Trophoblast cell (in vitro differentiated cells and primary cell): ENCODE measurements at regions not wholly inside any gene's neighbourhood (a gene's known extent, or its start where the extent isn't known, plus 50 kb on each side); places are given as distances from the start of the nearest gene placed in this dataset.

Source experiments
- DNase-seq, 2 donors: peaks; one replicate each; pipeline ENCODE4 v3.0.0-alpha.2; 2016
- H2AFZ ChIP-seq: 2 replicates; pipeline ENCODE4 v1.6.1; 2013; ENCODE audit warnings: low read length, moderate library complexity, mild to moderate bottlenecking; ENCODE audit not compliant: insufficient read depth, poor library complexity
- H2AK5ac ChIP-seq: 2 replicates; pipeline ENCODE4 v1.6.1; 2013; ENCODE audit warnings: mild to moderate bottlenecking, low read length
- H2BK120ac ChIP-seq: 2 replicates; pipeline ENCODE4 v1.6.1; 2013; ENCODE audit warnings: low read length, mild to moderate bottlenecking, moderate library complexity; ENCODE audit not compliant: insufficient read depth, poor library complexity
- H2BK12ac ChIP-seq: 2 replicates; pipeline ENCODE4 v1.6.1; 2013; ENCODE audit warnings: mild to moderate bottlenecking, low read length, moderate library complexity
- H2BK5ac ChIP-seq: 2 replicates; pipeline ENCODE4 v1.6.1; 2013; ENCODE audit warnings: low read length, low read depth, moderate library complexity, mild to moderate bottlenecking; ENCODE audit not compliant: poor library complexity
- H3K14ac ChIP-seq: 2 replicates; pipeline ENCODE4 v1.6.1; 2013; ENCODE audit warnings: mild to moderate bottlenecking, low read length
- H3K18ac ChIP-seq: 2 replicates; pipeline ENCODE4 v1.6.1; 2013; ENCODE audit warnings: mild to moderate bottlenecking, low read length
- H3K23ac ChIP-seq: 2 replicates; pipeline ENCODE4 v1.6.1; 2013; ENCODE audit warnings: low read length
- H3K27ac ChIP-seq: 2 replicates; pipeline ENCODE4 v1.5.1; 2013; ENCODE audit warnings: low read depth, mild to moderate bottlenecking, inconsistent platforms, low read length, moderate library complexity
- H3K27me3 ChIP-seq: 2 replicates; pipeline ENCODE4 v1.6.1; 2013; ENCODE audit warnings: inconsistent platforms, mild to moderate bottlenecking, low read length, moderate library complexity; ENCODE audit not compliant: insufficient read depth
- H3K36me3 ChIP-seq, 2 experiments: 1 replicate in 1 of 2; 2 replicates in 1 of 2; pipeline ENCODE4 v1.6.1; 2013; ENCODE audit warnings: low read length in 2 of 2, mild to moderate bottlenecking in 2 of 2, moderate library complexity in 1 of 2; ENCODE audit not compliant: insufficient read depth in 2 of 2, control insufficient read depth in 1 of 2
- H3K4ac ChIP-seq: 2 replicates; pipeline ENCODE4 v1.6.1; 2013; ENCODE audit warnings: low read depth, mild to moderate bottlenecking, low read length, moderate library complexity
- H3K4me1 ChIP-seq, 2 experiments: 1 replicate in 1 of 2; 2 replicates in 1 of 2; pipeline ENCODE4 v1.6.1; 2013; ENCODE audit warnings: low read length in 2 of 2, mild to moderate bottlenecking in 2 of 2, moderate library complexity in 1 of 2; ENCODE audit not compliant: insufficient read depth in 2 of 2, control insufficient read depth in 1 of 2
- H3K4me2 ChIP-seq: 2 replicates; pipeline ENCODE4 v1.6.1; 2013; ENCODE audit warnings: inconsistent platforms, mild to moderate bottlenecking, low read length, moderate library complexity
- H3K4me3 ChIP-seq: 2 replicates; pipeline ENCODE4 v1.5.1; 2013; ENCODE audit warnings: mild to moderate bottlenecking, low read depth, low read length, inconsistent platforms
- H3K79me1 ChIP-seq: one replicate; pipeline ENCODE4 v1.6.1; 2013; ENCODE audit warnings: low read length
- H3K79me2 ChIP-seq: 2 replicates; pipeline ENCODE4 v1.6.1; 2013; ENCODE audit warnings: low read length, mild to moderate bottlenecking; ENCODE audit not compliant: control insufficient read depth, insufficient read depth, poor library complexity
- H3K9ac ChIP-seq: 2 replicates; pipeline ENCODE4 v1.6.1; 2013; ENCODE audit warnings: mild to moderate bottlenecking, low read length
- H3K9me3 ChIP-seq: 2 replicates; pipeline ENCODE4 v1.6.1; 2013; ENCODE audit warnings: low read depth, mild to moderate bottlenecking, control low read depth, inconsistent platforms, low read length; ENCODE audit not compliant: insufficient read depth
- H4K12ac ChIP-seq: 2 replicates; pipeline ENCODE4 v1.6.1; 2013; ENCODE audit warnings: low read depth, mild to moderate bottlenecking, low read length, moderate library complexity
- H4K8ac ChIP-seq: 2 replicates; pipeline ENCODE4 v1.6.1; 2013; ENCODE audit warnings: low read depth, mild to moderate bottlenecking, low read length, moderate library complexity
- H4K91ac ChIP-seq: one replicate; pipeline ENCODE4 v1.6.1; 2013; ENCODE audit warnings: low read depth, mild to moderate bottlenecking, low read length, moderate library complexity
- WGBS: extraction: QIAGEN DNeasy Blood & Tissue Kit; methylation state at CpG from one replicate; pipeline ENCODE4 v1.1.7; 2013; ENCODE audit warnings: missing lambda C conversion rate; ENCODE audit not compliant: insufficient read length, insufficient coverage; ENCODE audit errors: extremely low coverage; 5-methylcytosine and 5-hydroxymethylcytosine counted together

- Histone ChIP-seq H3K14ac (no peak overlapping the region), H2BK120ac (no peak overlapping the region), H4K8ac (no peak overlapping the region), H2BK12ac (no peak overlapping the region), H2BK5ac (no peak overlapping the region), H3K23ac (no peak overlapping the region), H3K27me3 (no peaks in the 10 kb centered on the region), H3K4me3 (no peak overlapping the region), H3K4ac (no peak overlapping the region), H3K36me3 (no peaks in the 10 kb centered on the region), H3K4me1 (peaks cover 5 to 6% of the 10 kb centered on the region in 2 experiments), H3K27ac (peak overlapping the region; percentile 17), H4K91ac (no peak overlapping the region), H3K79me1 (no peaks in the 10 kb centered on the region), H3K79me2 (no peaks in the 10 kb centered on the region), H3K18ac (no peak overlapping the region), H2AFZ (no peak overlapping the region), H3K9ac (no peak overlapping the region), H4K12ac (no peak overlapping the region), H3K4me2 (no peak overlapping the region), H2AK5ac (no peak overlapping the region), H3K9me3 (peaks cover 2% of the 10 kb centered on the region)
- DNase-seq = peak; percentile 89 to 95
- WGBS = no CpG with 5 or more reads among the region's 4 CpGs
Observed at GRCh38 chr3:113063126-113063894, 72.5 kb downstream of the GTPBP8 start.

GRCh38 chr3:113064183-113064582, 73.4 kb downstream of the GTPBP8 start:
- no peak overlapping the region for H4K8ac ChIP-seq
- no peak overlapping the region for H2BK12ac ChIP-seq
- H3K14ac ChIP-seq = no peak overlapping the region
- H3K9me3 ChIP-seq = peaks cover 1% of the 10 kb centered on the region
- H2BK120ac ChIP-seq = no peak overlapping the region
- no peaks in the 10 kb centered on the region for H3K36me3 ChIP-seq
- no peaks in the 10 kb centered on the region for H3K79me2 ChIP-seq
- peak overlapping the region; percentile 17 for H3K27ac ChIP-seq
- no peak overlapping the region for H3K9ac ChIP-seq
- H3K4me2 ChIP-seq = no peak overlapping the region
- no peak overlapping the region for H3K18ac ChIP-seq
- WGBS = no CpG with 5 or more reads among the region's 1 CpG
- H2AK5ac ChIP-seq = no peak overlapping the region
- no peak for DNase-seq
- H3K79me1 ChIP-seq = no peaks in the 10 kb centered on the region
- H2BK5ac ChIP-seq = no peak overlapping the region
- H3K27me3 ChIP-seq = no peaks in the 10 kb centered on the region
- no peak overlapping the region for H3K23ac ChIP-seq
- no peak overlapping the region for H3K4ac ChIP-seq
- H4K12ac ChIP-seq = no peak overlapping the region
- peaks cover 5 to 6% of the 10 kb centered on the region in 2 experiments for H3K4me1 ChIP-seq
- H4K91ac ChIP-seq = no peak overlapping the region
- H3K4me3 ChIP-seq = no peak overlapping the region
- no peak overlapping the region for H2AFZ ChIP-seq

GRCh38 chr3:113065336-113065735, 74.6 kb downstream of the GTPBP8 start:
- Histone ChIP-seq H3K9me3 (peaks cover 1% of the 10 kb centered on the region), H3K4me1 (peaks cover 5 to 6% of the 10 kb centered on the region in 2 experiments), H2BK12ac (no peak overlapping the region), H3K14ac (no peak overlapping the region), H4K91ac (no peak overlapping the region), H3K9ac (no peak overlapping the region), H3K27me3 (no peaks in the 10 kb centered on the region), H2AFZ (no peak overlapping the region), H3K36me3 (no peaks in the 10 kb centered on the region), H3K4me2 (no peak overlapping the region), H2AK5ac (no peak overlapping the region), H3K79me1 (no peaks in the 10 kb centered on the region), H3K27ac (no peak overlapping the region), H3K79me2 (no peaks in the 10 kb centered on the region), H3K23ac (no peak overlapping the region), H3K18ac (no peak overlapping the region), H4K8ac (no peak overlapping the region), H3K4ac (no peak overlapping the region), H2BK120ac (no peak overlapping the region), H4K12ac (no peak overlapping the region), H2BK5ac (no peak overlapping the region), H3K4me3 (no peak overlapping the region)
- peak; percentile 33 to 82 for DNase-seq
- no CpG with 5 or more reads among the region's 3 CpGs for WGBS

- peaks cover 0 to 2% of the 10 kb centered on the region in 2 experiments for H3K4me1 ChIP-seq
- H4K8ac ChIP-seq = no peak overlapping the region
- no peak overlapping the region for H3K4ac ChIP-seq
- H2BK12ac ChIP-seq = no peak overlapping the region
- no peak overlapping the region for H3K9ac ChIP-seq
- no peaks in the 10 kb centered on the region for H3K79me2 ChIP-seq
- H3K23ac ChIP-seq = no peak overlapping the region
- DNase-seq = peak in 1 of 2 donors; percentile 32
- no peak overlapping the region for H3K14ac ChIP-seq
- H2AFZ ChIP-seq = no peak overlapping the region
- H2AK5ac ChIP-seq = no peak overlapping the region
- no peak overlapping the region for H4K91ac ChIP-seq
- no peaks in the 10 kb centered on the region for H3K79me1 ChIP-seq
- H3K27ac ChIP-seq = no peak overlapping the region
- WGBS = no CpG with 5 or more reads among the region's 1 CpG
- H3K27me3 ChIP-seq = no peaks in the 10 kb centered on the region
- H2BK120ac ChIP-seq = no peak overlapping the region
- no peak overlapping the region for H4K12ac ChIP-seq
- no peaks in the 10 kb centered on the region for H3K36me3 ChIP-seq
- H2BK5ac ChIP-seq = no peak overlapping the region
- H3K9me3 ChIP-seq = peaks cover 1% of the 10 kb centered on the region
- no peak overlapping the region for H3K18ac ChIP-seq
- H3K4me2 ChIP-seq = no peak overlapping the region
- no peak overlapping the region for H3K4me3 ChIP-seq
Observed at GRCh38 chr3:113070072-113070640, 79.4 kb downstream of the GTPBP8 start.
